ENCODE measurements at regions not wholly inside any gene's neighbourhood (a gene's known extent, or its start where the extent isn't known, plus 50 kb on each side); places are given as distances from the start of the nearest gene placed in this dataset.

DNA sequence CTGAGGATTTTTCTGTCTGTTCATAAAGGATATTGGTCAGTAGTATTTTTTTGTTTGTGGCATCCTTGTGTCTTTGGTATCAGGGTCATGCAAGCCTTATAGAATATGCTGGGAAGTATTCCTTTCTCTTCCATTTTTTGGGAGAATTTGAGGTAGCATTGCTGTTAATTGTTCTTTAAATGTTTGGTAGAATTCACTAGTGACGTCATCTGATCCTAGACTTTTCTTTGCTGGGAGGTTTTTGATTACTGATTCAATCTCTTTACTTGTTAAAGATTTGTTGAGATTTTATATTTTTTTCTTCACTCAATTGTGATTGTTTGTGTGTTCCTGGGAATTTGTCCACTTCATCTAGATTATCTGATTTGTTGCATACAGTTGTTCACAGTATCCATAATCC is 234.4 kb upstream of the ATP6AP2 start:
- Histone ChIP-seq H3K27me3 (no peaks in the 10 kb centered on the region), H3K4me3 (no peak overlapping the region), H3K36me3 (no peaks in the 10 kb centered on the region), H3K9me3 (peaks cover 0 to 6% of the 10 kb centered on the region in 2 donors), H3K27ac (no peak overlapping the region), H3K4me1 (no peaks in the 10 kb centered on the region)
- no peak for DNase-seq
- TF ChIP-seq, protein P1, sequence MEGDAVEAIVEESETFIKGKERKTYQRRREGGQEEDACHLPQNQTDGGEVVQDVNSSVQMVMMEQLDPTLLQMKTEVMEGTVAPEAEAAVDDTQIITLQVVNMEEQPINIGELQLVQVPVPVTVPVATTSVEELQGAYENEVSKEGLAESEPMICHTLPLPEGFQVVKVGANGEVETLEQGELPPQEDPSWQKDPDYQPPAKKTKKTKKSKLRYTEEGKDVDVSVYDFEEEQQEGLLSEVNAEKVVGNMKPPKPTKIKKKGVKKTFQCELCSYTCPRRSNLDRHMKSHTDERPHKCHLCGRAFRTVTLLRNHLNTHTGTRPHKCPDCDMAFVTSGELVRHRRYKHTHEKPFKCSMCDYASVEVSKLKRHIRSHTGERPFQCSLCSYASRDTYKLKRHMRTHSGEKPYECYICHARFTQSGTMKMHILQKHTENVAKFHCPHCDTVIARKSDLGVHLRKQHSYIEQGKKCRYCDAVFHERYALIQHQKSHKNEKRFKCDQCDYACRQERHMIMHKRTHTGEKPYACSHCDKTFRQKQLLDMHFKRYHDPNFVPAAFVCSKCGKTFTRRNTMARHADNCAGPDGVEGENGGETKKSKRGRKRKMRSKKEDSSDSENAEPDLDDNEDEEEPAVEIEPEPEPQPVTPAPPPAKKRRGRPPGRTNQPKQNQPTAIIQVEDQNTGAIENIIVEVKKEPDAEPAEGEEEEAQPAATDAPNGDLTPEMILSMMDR (IDR thresholded peaks at IDR 0.05): no peak
- no peak for TF ChIP-seq POLR2A (IDR thresholded peaks at IDR 0.05)
- intact Hi-C loops (cut with DNase I; ENCODE audit: low total_unique reads): no loop called here

DNA sequence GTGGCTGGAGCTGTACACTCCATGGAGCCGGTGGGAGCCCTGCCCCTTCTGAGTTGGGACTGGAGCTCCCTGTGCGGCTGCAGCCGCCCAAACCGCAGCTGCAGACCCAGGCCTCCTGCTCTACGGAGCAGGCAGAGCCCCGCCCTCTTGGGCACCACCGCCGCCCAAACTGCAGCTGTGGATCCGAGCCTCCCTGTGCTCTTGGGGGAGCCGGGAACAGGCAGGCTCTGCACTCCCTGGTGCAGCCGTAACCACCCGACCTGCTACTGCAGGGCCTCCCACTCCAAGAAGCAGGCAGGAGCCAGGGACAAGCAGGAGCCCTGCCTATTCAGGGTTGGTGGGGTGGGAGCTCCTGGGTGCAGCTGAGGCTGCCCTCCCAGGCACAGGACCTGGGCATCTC is 237.5 kb upstream of the ATP6AP2 start:
- TF ChIP-seq, protein P1 (IDR thresholded peaks at IDR 0.05): no peak
- no peak for TF ChIP-seq POLR2A (IDR thresholded peaks at IDR 0.05)
- Histone ChIP-seq H3K27ac (no peak overlapping the region), H3K9me3 (peaks cover 0 to 6% of the 10 kb centered on the region in 2 donors), H3K36me3 (no peaks in the 10 kb centered on the region), H3K4me1 (no peaks in the 10 kb centered on the region), H3K27me3 (no peaks in the 10 kb centered on the region), H3K4me3 (no peak overlapping the region)
- intact Hi-C loops (cut with DNase I; ENCODE audit: low total_unique reads): no loop called here
- no peak for DNase-seq

DNA sequence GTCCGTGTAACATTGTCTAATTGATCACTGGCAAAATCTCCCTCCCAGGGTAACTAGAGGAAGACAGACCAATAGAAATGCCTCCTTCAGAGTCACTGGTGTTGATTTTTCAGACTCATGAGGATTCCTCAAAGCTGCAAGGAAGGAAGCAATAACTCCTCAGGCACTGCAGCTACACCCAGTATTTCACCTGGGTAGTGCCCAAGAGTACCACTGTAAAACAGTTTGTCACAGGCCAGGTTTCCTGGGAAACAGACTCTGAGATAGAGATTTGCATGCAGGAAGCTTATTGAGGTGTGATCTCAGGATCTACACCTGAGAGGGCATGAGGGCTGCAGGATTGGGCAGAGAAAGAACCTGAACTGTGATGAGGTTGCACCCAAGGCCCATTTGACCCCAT is 240.7 kb upstream of the ATP6AP2 start:
- Histone ChIP-seq H3K9me3 (no peaks in the 10 kb centered on the region), H3K36me3 (no peaks in the 10 kb centered on the region), H3K4me3 (no peak overlapping the region), H3K27me3 (no peaks in the 10 kb centered on the region), H3K27ac (no peak overlapping the region), H3K4me1 (no peaks in the 10 kb centered on the region)
- intact Hi-C loops (cut with DNase I; ENCODE audit: low total_unique reads): no loop called here
- TF ChIP-seq POLR2A (IDR thresholded peaks at IDR 0.05): no peak
- TF ChIP-seq, protein P1 (IDR thresholded peaks at IDR 0.05): no peak
- no peak for DNase-seq

DNA sequence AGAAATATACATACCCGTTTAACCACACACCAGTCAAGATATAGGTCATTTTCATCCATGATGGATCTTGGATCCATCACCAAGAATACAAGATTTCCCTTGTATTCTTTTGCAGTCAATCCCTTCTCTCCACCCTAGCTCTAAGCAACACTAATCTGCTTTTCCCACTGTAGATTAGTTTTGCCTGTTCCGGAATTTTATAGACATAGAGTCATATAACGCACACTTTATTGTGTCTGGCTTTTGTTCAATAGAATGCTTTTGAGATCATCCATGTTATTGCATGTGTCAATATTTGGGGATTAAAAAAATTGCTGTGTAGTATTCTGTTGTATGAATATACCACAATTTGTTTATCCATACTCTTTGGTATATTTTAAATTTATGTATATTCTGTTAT is 235.6 kb upstream of the BCOR start:
- no peak for TF ChIP-seq POLR2A (IDR thresholded peaks at IDR 0.05)
- TF ChIP-seq, protein P1 (IDR thresholded peaks at IDR 0.05): no peak
- DNase-seq: no peak
- Histone ChIP-seq H3K27me3 (no peaks in the 10 kb centered on the region), H3K27ac (no peak overlapping the region), H3K9me3 (no peaks in the 10 kb centered on the region), H3K4me3 (no peak overlapping the region), H3K36me3 (no peaks in the 10 kb centered on the region), H3K4me1 (no peaks in the 10 kb centered on the region)
- intact Hi-C loops (cut with DNase I; ENCODE audit: low total_unique reads): no loop called here

DNA sequence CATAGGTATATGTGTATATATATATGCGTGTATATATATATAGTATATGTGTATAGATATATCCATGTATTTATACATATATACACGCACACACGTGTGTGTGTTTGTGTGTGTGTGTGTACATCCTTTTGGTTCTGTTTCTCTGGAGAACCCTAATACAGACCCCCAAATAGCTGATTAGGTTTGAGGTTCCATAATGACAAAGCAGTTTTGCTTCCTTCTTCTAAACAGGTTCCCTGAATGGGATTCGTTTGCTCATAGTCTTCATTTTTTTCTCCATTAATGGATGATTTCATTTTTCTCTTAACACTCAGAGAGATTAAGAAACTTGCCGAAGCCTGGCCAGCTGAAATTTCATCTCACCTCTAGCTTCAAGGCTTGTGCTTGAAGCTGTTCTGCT is 234.0 kb upstream of the BCOR start:
- Histone ChIP-seq H3K27ac (no peak overlapping the region), H3K4me1 (no peaks in the 10 kb centered on the region), H3K36me3 (no peaks in the 10 kb centered on the region), H3K9me3 (no peaks in the 10 kb centered on the region), H3K4me3 (no peak overlapping the region), H3K27me3 (no peaks in the 10 kb centered on the region)
- no peak for TF ChIP-seq POLR2A (IDR thresholded peaks at IDR 0.05)
- TF ChIP-seq, protein P1 (IDR thresholded peaks at IDR 0.05): no peak
- intact Hi-C loops (cut with DNase I; ENCODE audit: low total_unique reads): no loop called here
- no peak for DNase-seq

Data from uterus (tissue), 3 donors.